GM11168 (cell line): ENCODE measurements at regions not wholly inside any gene's neighbourhood (a gene's known extent, or its start where the extent isn't known, plus 50 kb on each side); places are given as distances from the start of the nearest gene placed in this dataset.

Source experiments
- in situ Hi-C: fragments of 300-500 bp; cut with MboI; formaldehyde crosslinking; loops from one replicate; pipeline ENCODE4 v1.12.0; 2022; ENCODE audit warnings: low sequenced_read_pairs; ENCODE audit not compliant: unreplicated experiment

DNA sequence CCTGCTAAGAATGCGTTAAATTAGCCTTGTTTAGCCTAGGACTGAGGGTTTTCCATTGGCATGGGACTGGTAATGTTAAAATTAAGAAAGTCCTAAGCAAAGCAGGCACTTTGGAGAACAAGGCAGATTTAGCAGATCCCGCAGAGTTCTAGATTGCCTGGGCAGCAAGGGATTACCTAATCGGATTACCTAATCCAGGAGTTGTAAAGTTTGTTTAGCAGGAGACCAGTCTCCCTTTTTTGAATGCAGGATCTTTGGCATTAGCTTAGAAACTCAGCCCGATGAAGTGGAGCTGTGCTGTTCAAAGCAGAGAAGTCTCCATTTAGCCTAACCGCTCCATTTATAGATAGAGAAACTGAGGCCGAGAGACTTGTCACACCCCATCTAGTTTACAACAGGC lies 206.0 kb downstream of the DMRT2 start:
- in situ Hi-C loops, result no loop called here

DNA sequence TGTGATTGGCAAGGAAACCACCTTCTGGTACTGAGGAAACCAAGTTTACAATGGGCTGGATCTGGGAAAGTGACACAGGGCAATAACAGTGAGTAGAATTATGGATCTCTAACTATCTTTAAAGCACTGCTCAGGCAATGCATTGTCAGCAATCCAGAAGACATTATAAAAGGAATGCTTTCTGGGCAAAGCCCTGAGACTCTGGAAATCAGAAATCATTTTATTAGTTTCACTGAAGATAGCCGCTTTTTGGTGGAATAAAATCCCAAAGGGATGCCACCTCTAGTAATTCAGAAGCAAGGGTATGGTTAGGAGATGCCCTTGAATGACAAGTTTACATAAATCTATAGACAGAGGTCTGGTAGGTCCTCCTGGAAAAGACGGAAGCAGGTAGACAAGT lies 211.1 kb downstream of the DMRT2 start:
- in situ Hi-C loops, result no loop called here

DNA sequence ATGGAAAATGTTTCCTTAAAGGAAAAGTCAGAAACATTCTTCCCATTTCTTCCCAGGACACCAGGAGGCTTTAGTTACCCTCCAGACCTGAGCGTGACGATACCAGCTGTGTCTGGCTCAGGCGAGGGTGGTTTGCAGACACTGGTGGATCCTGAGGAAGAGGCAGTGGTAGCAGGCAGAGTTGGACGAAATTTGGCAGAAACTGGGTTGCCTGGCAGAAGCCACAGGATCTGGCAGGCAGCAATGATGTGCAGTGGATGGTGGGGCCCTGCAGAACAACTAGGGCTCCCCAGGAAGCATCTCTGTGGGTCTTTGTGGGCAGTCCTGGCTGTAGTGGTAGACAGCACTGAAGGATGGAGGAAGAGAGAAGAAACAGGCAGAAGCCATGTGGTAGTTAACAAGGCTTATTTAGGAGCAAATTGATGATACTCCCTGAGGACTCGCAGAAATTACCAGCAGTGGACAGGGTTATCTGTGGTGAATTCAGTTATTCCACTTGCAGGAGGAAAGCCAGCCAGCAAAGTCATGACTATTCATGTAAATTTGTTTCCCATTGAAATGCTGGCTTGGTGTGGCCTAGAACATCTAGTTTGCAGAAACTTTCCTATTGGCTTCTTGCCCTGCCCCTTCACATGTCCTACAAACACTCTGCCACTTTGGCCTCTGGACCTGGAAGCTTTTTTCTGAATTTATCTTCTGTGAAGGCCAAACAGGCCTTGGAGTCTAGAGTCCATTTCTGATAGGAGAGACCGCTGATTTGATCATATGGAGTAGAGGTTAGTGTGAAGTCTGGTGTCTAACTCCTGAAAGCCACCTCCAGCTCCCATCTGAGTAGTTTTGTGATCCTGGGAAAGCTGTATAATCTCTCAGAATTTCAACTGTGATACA lies 212.0 kb downstream of the DMRT2 start:
- in situ Hi-C loops, result no loop called here

DNA sequence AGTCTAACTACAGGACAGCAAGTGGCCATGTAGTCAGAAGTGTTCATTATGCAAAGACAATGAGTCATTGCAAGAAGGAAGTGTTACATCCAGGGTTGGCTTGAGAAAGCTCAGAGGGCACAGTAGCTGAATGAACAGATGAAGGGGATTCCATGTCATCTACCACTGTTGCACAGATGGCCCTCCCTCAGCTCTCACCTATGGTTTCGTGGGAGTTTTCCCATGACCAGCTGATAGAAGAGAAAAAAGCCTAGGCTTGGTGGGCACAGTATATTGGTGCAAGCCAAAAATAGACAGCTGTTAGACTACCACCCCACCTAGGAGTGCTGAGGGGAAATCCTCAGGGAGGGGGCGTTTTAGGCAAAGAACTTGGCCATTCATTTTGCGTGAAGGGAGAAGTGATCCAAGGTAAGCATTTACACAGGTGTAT lies 217.0 kb downstream of the DMRT2 start:
- in situ Hi-C loops, result no loop called here

DNA sequence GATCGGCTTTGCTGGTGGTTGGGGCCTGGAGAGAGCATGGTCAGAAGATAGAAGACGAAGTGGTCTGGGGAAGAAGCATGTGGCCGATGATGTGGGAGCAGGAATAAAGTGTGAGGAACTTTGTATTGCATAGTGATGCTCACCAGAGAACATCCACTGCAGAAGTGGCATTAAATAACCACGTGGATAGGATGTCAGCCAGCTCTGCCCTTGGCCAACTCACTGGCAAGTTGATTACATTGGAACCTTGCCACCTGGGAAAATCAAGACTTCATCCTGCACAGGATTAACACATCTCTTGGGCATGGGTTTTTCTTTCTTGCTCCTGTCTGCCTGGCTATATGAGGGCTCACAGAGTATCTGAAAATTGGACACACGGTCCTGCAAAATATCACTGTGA lies 217.4 kb downstream of the DMRT2 start:
- in situ Hi-C loops, result no loop called here

DNA sequence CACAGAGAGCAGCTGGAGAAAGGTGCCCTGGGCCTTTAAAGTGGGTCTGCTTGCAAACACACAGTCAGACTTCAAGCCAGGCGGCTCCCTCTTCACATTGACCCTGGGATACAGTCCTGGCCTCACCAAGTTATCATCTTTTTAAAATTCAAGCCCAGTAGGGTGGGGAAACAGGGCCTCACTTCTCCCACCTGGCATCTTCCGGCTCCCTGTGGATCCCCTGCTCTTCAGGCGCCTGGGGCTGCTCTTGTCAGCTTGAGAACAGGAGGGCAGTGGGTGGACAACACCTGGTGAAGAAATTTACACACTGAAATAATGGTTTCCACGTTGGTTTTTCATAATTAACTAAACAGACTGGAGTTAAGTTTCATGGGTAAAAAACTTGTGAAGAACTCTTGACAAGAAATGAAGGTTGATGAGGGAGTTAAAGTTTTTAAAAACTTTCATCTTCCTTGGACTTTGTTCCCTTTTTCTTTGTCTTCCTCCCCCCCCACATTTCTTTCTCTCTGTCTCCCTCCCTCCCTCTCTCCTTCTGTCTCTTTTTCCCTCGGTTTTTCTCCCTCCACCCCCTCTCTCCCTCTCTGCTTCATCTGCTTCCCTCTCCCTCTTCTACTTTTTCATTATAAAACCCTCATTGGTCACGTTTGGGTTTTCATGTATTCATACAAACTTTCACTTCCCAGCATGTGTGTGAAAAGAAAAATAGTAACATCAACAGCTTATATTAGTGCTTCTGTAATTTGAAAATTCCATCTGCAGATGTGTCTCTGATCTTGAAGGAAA lies 219.6 kb downstream of the DMRT2 start:
- in situ Hi-C loops, result no loop called here

DNA sequence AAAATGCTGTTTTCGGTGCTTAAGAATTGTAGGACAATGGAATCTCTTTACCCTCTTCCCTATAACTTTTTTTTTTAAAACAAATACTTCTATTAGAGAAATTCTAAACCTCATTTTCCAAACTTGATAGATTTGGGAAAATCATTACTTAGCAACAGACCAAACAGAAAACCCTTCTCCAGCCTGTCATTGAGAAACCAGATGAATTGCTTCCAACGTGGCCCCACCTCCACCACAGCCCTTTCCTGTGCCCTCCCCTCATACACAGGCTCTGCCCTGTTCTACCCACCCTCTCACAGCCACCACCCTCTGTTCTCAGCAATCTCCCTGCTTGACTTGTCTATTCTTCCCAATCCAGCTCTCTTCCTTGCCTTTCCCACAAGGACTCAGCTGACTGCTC lies 221.2 kb downstream of the DMRT2 start:
- in situ Hi-C loops, result no loop called here

DNA sequence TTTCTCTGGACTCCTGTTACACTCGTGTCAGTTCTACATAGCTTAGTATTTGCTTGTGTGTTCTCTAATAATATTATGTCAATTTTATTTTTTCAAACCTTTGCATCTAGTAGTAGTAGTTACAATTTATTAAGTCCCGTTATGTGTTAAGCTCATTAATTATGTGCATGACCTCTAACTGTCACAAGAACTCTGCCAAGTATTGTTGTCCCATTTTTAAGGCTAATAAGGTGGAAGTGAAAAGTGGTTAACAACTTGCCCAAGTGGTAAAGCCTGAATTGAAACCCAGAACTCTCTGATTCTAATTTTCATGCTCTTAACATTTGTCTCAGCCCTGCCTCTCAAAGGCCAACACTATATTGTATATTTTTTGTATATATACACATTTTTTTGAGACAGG lies 221.6 kb downstream of the DMRT2 start:
- in situ Hi-C loops, result no loop called here

DNA sequence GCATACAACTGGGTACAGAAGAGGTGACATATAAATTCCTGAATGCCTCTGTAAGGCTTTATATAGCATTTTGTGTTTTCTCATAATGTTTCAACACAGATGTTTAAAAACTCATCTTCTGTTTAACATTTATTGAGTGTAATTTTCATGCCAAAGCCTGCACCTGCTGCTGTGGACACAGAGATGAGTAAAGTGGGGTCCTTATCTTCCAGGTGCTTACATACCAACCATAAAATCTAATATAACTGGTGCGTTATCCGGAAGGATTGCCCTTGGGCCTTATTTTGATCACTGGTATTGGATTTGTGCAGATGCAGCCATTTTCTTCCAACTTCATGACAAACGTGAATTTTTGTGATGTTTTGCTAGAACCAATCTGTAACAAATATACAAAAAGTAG lies 222.3 kb downstream of the DMRT2 start:
- in situ Hi-C loops, result no loop called here

DNA sequence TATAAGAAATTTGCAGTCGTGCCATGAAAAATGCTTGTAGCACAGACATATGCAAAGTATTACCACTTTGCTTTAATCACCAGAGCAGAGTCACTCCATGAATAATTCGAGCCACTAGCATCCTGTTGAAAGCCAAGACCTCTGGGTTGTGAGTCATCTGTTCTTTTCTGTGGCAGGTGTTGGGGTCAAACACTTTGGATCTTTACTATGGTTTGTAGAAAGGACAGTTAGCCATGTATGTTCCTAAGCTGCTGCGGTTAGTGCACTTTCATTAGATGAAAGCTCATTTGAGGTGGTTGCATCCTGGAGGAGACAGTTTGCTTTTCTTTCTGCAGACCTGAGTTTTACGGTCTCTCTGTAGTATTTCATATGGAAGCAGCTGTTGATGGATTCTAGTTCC lies 223.7 kb downstream of the DMRT2 start:
- in situ Hi-C loops, result no loop called here

DNA sequence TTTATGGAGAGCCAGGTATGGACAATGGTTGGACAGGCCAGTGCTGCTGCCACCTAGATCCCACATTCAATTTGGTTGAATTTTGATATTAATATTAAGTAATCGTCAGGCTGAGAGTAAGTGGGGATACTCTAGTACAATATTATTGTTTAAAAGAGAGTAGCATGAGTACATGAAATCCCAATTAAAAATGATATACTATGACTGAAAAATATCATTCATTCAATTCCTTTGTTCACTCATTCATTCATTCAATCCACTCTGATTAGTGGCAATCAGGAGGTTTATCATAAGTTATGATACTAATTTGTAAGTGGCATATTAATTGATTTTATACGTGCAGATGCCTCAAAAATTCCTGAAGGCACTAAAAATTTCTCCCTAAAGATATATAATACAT lies 224.2 kb downstream of the DMRT2 start:
- in situ Hi-C loops, result no loop called here

DNA sequence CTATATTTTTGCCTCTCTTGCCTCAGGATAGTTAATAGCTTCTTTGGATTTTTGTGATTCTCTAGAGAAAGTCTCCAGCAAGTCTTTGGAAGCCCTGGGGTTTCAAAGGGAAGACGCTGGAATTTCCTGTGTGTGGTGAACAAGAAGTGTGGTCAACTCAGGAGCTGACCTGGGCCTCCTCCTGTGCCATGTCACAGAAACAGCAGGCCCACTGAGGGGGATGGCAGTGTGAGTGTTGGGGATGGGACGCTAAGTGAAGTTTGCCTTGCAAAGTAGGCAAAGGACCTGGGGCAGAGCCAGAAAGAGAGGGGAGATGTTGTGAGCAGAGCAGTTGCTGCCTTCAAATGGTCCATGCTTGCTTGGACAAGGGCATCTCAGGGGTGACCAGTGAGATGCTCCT lies 226.3 kb downstream of the DMRT2 start:
- in situ Hi-C loops, result no loop called here

DNA sequence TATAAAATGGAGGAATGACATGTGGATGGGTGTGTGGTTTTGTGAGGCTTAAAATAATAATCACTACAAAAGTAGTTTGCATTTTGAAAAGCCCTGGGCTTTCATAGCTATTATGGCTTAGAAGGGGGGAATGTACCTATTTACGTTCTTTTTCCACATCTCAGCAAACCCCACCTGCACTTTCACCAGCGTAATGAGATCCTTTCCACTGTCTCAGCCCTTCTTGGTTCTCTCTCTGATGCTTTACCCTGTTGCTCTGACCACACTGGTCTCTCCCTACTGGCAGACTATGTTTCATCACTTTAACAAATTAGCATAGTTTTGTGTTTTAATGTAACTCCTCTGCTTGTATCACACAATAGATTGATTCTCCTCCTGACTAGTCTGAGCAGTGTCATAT lies 234.6 kb downstream of the DMRT2 start:
- in situ Hi-C loops, result no loop called here

DNA sequence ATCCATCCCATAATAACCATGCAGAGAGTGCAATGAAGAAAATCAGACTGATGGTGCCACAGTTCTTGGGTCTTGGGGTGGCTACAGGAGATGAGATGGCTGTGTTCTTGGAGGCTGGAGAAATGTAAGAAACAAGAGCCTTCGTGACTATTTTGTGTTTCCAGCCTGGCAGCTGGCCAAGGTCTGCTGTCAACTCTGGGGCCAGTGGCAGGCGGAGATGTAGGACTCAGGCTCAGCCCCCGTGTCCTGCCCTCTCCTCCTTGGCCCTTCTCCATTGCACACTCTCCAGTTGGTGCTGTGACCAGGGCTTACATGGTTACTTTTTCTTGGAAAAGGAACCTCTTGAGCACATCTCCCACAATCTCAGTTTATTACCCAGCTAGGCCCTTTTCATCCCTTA lies 235.4 kb downstream of the DMRT2 start:
- in situ Hi-C loops, result no loop called here

DNA sequence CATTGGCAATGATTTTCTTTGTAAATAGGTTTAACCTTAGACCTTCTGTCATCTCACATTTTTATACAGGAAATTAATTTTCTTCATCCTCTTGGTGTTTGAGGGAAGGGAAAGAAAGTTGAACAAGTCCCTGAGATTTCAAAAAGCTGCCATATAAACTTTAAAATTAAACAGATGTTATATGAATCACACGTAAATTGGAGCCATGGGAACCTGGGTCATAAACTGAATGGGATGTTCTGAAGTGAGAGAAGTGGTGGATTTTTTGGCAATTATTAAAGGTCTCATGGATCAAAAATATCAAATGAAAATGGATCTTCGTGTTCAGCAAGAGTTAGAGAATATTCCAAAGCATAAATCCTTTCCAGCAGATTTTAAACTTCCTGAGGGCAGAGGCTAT lies 242.2 kb downstream of the DMRT2 start:
- in situ Hi-C loops, result no loop called here

DNA sequence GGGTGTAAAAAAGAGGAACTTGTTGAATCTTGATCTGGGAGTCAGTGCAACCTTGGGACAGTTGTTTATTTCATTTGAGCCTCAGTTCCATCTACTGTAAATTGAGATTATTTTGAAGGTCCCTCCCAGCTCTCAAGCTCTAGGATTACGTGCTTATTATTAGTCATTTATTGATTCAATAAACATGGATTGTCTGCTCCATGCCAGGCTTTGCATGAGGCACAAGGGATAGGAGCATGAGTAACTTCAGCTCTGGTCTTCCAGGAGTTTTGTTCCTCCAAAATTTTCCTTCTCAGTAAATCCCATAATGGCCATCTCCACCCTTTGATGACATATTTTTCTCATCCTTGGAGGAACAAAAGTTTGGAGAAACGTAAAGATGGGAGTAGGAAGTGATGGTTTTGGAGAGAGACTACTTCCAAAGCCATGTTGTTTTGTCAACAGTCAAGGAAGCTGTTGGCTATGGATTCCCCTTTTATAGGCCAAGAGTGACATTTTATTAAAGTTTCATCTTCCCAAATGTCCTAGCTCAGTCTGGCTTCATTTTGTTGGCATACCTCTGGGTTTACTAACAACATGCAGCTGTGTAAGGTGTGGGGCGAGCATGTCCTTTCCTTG lies 244.6 kb downstream of the DMRT2 start:
- in situ Hi-C loops, result no loop called here

DNA sequence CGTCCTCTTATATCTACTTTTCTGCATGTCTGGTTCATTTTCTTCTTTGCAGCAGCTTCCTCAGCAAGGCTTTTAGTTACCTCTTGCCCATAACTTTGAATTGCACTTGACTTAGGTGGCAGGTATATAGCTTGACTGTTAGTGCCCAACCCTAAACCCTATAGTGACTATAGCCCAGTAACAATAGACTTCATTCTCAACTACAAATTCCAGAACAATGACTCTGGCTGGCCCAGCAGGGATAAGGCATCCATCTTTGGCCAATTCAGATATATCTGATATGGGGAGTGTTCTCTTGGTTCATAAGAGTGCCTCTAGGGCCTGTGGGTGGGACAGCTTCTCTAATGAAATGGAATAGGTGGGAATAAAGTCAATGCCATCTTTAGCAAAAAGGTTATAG lies 246.2 kb downstream of the DMRT2 start:
- in situ Hi-C loops, result no loop called here

DNA sequence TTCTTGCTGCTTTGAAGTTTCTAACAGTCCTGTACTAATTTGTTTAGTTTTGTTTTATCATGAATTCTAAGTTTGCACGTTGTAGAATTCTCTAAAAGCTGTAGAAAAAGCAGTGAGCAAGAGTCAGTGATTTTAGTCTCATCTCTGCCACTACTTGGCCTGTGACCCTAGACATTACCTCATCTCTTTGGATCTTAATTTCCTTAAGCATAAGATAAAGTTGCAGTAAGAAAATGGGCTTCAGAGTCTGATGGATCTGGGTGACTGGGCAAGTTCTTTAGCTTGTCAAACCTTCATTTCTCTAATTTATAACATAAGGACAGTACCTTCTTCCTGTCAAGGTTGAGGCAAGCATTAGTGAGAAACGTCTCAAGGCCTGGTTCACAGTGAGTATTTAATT lies 247.9 kb downstream of the DMRT2 start:
- in situ Hi-C loops, result no loop called here

DNA sequence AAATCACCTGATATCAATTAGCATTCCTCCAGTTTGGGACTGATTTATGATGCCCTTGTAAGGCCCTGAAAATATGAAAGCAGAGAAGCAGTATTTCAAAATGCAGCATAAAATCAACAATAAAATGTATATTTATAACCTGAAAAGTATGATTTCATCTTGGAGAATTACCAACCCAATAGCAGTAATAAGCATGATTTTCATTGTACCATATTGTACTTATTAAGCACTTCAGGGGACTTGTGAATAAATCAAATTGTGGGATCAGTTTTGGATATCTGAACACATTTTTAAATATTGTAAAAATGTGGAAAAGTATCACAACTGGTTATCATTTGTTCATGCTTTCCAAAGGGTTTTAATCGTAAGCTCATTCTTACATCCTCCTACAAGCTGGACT lies 250.8 kb downstream of the DMRT2 start:
- in situ Hi-C loops, result no loop called here

DNA sequence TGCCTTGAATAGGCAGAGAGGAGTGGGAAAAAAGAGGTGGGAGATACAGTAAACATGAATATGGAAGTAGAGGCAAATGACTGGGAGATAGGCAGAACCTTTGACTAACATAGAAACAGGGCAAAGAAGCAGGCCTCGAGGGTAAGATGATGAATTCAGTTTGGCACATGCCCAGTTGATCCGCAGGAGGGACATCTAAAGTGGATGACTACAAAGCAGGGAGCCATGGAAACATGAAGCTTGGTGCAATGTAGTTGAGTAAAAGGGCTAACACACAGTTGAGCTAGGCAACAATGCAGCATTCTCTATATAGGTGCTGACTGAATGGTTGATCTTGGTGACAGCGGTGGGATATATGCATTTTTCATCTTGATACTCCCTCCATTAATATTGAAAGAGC lies 253.8 kb downstream of the DMRT2 start:
- in situ Hi-C loops, result no loop called here

DNA sequence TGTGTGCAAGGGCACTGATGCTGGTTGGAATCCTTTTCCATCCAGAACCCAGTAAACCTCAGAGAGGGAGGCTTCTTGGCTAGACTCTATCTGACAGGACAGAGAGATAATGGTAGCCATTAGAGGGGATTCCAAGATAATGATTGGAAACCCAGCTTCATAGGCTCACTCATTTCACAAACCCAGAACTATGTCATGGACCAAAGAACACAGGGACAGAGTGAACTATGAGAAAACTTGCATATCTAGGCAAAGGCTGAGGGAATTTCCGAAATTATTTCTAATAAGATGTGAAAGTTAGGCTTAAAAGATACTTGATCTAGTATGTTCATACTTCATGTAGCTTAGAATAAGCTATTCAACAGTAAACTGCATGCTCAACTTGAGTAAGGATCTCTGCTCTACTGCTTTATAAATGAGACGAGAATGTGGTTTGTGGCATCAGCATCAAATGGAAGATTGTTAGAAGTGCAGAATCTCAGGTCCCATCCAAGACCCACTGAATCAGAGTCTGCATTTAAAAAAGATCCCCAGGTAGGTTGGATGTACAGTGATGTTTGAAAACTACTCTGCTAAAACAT lies 261.4 kb downstream of the DMRT2 start:
- in situ Hi-C loops, result no loop called here
